NT2/D1 (cell line): ENCODE measurements at regions not wholly inside any gene's neighbourhood (a gene's known extent, or its start where the extent isn't known, plus 50 kb on each side); places are given as distances from the start of the nearest gene placed in this dataset.

Experiments
- SUZ12 ChIP-seq: IDR thresholded peaks from 2 replicates; pipeline ENCODE4 v1.6.1; 2011; ENCODE audit not compliant: insufficient read length, insufficient read depth; ENCODE audit errors: extremely low read depth
- YY1 ChIP-seq: IDR thresholded peaks from 2 replicates; pipeline ENCODE4 v1.6.1; 2011; ENCODE audit not compliant: insufficient read length, insufficient read depth
- ZNF274 ChIP-seq: IDR thresholded peaks from 2 replicates; pipeline ENCODE4 v1.6.1; 2011; ENCODE audit warnings: mild to moderate bottlenecking, low read depth, low read length

DNA sequence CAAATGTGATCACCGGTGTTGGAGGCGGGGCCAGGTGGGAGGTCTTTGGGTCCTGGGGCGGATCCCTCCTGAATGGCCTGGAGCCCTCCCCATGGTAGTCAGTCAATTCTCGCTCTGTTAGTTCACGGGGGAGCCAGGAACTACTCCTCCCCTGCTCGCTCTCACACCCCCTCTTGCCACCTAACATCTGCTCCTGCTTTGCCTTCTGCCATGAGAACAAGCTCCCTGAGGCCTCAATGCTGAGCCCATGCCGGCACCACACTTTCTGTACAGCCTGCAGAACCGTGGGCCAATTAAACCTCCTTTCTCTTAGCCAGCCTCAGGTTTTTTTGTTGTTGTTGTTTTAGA, 135.7 kb downstream of the SHANK2 start:
- TF ChIP-seq ZNF274 (no peak), YY1 (no peak), SUZ12 (no peak)
